Activated B cell treated with CpG ODN at 0.5 μM for 24 hours (primary cell): ENCODE measurements at regions not wholly inside any gene's neighbourhood (a gene's known extent, or its start where the extent isn't known, plus 50 kb on each side); places are given as distances from the start of the nearest gene placed in this dataset.

Experiments used
- ATAC-seq: fragments of 200-7000 bp; cut with Tn5 transposase; one replicate; pipeline ENCODE4 v1.10.0; 2021; ENCODE audit warnings: low read depth, mild to moderate bottlenecking, moderate library complexity
- CTCF ChIA-PET: fragments of 350-600 bp; sonication (Branson Sonifier 250); formaldehyde crosslinking; loops from one replicate; lab custom pipeline; 2021; ENCODE audit warnings: antibody characterized with exemption; lab: Charles Lee
- POLR2A ChIA-PET: fragments of 350-600 bp; sonication (Branson Sonifier 250); formaldehyde crosslinking; loops from one replicate; lab custom pipeline; 2021; ENCODE audit warnings: antibody characterized with exemption; lab: Charles Lee
- DNase-seq: peaks from one replicate; pipeline ENCODE4 v3.0.0; 2022
- H3K27ac Mint-ChIP-seq: one replicate; pipeline ENCODE4 v1.8.0; 2020; ENCODE audit warnings: mixed read lengths
- H3K27me3 Mint-ChIP-seq: one replicate; pipeline ENCODE4 v1.8.0; 2021; ENCODE audit warnings: mixed read lengths
- H3K36me3 Mint-ChIP-seq: one replicate; pipeline ENCODE4 v1.8.0; 2021; ENCODE audit warnings: low read depth, mixed read lengths
- H3K4me1 Mint-ChIP-seq: one replicate; pipeline ENCODE4 v1.8.0; 2021; ENCODE audit warnings: mixed read lengths
- H3K4me3 Mint-ChIP-seq: one replicate; pipeline ENCODE4 v1.8.0; 2020; ENCODE audit warnings: mild to moderate bottlenecking, mixed read lengths
- H3K9me3 Mint-ChIP-seq: one replicate; pipeline ENCODE4 v1.8.0; 2020; ENCODE audit warnings: mixed read lengths
- CTCF ChIP-seq: fragments of 200-600 bp; IDR thresholded peaks from one replicate; pipeline ENCODE4 v1.8.0; 2022; ENCODE audit warnings: antibody characterized with exemption, mild to moderate bottlenecking
- intact Hi-C: fragments of 100-400 bp; cut with micrococcal nuclease; formaldehyde crosslinking; loops from one replicate; pipeline ENCODE4 v1.15.1; 2024

GRCh38 chr1:198003468-198003867 is 86.3 kb downstream of the LHX9 start:
- TF ChIP-seq CTCF, result no peak
- Mint-ChIP-seq H3K9me3 (peaks cover 1% of the 10 kb centered on the region), H3K27me3 (peaks cover 8% of the 10 kb centered on the region), H3K36me3 (no peaks in the 10 kb centered on the region), H3K4me3 (no peak overlapping the region), H3K4me1 (no peaks in the 10 kb centered on the region), H3K27ac (no peak overlapping the region)
- ATAC-seq, result no peak
- CTCF ChIA-PET, result no interaction called here
- intact Hi-C loops, result no loop called here
- POLR2A ChIA-PET, result no interaction called here
- DNase-seq, result no peak

GRCh38 chr1:198007011-198007410 is 89.8 kb downstream of the LHX9 start:
- intact Hi-C loops, result no loop called here
- Mint-ChIP-seq H3K27ac (no peak overlapping the region), H3K27me3 (peaks cover 6% of the 10 kb centered on the region), H3K4me3 (no peak overlapping the region), H3K4me1 (no peaks in the 10 kb centered on the region), H3K9me3 (peaks cover 16% of the 10 kb centered on the region), H3K36me3 (no peaks in the 10 kb centered on the region)
- no peak for TF ChIP-seq CTCF
- ATAC-seq, result no peak
- ChIA-PET CTCF (no interaction called here), POLR2A (no interaction called here)
- DNase-seq, result no peak

- CTCF ChIA-PET, result no interaction called here
- intact Hi-C loops, result no loop called here
- Mint-ChIP-seq H3K4me1 (no peaks in the 10 kb centered on the region), H3K4me3 (no peak overlapping the region), H3K9me3 (peaks cover 16% of the 10 kb centered on the region), H3K27ac (no peak overlapping the region), H3K36me3 (no peaks in the 10 kb centered on the region), H3K27me3 (peaks cover 6% of the 10 kb centered on the region)
- no peak for TF ChIP-seq CTCF
- DNase-seq (no peak), ATAC-seq (no peak)
- POLR2A ChIA-PET, result no interaction called here
Measured at GRCh38 chr1:198007687-198008607, 90.8 kb downstream of the LHX9 start.

GRCh38 chr1:198014355-198014754 is 97.2 kb downstream of the LHX9 start:
- peaks cover 9% of the 10 kb centered on the region for H3K9me3 Mint-ChIP-seq
- ATAC-seq (no peak), DNase-seq (no peak)
- peaks cover 7% of the 10 kb centered on the region for H3K27me3 Mint-ChIP-seq
- POLR2A ChIA-PET, result no interaction called here
- TF ChIP-seq CTCF, result no peak
- no peaks in the 10 kb centered on the region for H3K4me1 Mint-ChIP-seq
- H3K36me3 Mint-ChIP-seq, result no peaks in the 10 kb centered on the region
- CTCF ChIA-PET, result no interaction called here
- intact Hi-C loops, result no loop called here
- no peak overlapping the region for H3K4me3 Mint-ChIP-seq
- no peak overlapping the region for H3K27ac Mint-ChIP-seq

GRCh38 chr1:198015309-198015708 is 98.1 kb downstream of the LHX9 start:
- TF ChIP-seq CTCF, result no peak
- POLR2A ChIA-PET, result no interaction called here
- intact Hi-C loops, result no loop called here
- no peak for DNase-seq
- Mint-ChIP-seq H3K27me3 (peaks cover 4% of the 10 kb centered on the region), H3K36me3 (no peaks in the 10 kb centered on the region), H3K9me3 (peaks cover 5% of the 10 kb centered on the region), H3K4me3 (no peak overlapping the region), H3K27ac (no peak overlapping the region), H3K4me1 (no peaks in the 10 kb centered on the region)
- CTCF ChIA-PET, result no interaction called here
- no peak for ATAC-seq
